ENCODE measurements at regions not wholly inside any gene's neighbourhood (a gene's known extent, or its start where the extent isn't known, plus 50 kb on each side); places are given as distances from the start of the nearest gene placed in this dataset.
"Not testable (repeated sequence)": the region's sequence is repeated elsewhere in the genome, so short reads cannot be mapped to it uniquely, and the experiment has no call there.

DNA sequence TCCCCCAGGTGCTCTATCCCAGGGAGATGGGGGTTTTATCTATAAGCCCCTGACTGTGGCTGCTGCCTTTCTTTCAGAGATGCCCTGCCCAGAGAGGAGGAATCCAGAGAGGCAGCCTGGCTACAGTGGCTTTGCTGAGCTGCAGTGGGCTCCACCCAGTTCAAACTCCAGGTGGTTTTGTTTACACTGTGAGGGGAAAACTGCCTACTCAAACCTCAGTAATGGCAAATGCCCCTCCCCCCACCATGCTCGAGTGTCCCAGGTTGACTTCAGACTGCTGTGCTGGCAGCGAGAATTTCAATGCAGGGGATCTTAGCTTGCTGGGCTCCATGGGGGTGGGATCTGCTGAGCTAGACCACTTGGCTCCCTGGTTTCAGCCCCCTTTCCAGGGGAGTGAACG, 419.6 kb upstream of the CASK start:
- DNase-seq (ENCODE audit: low spot score in 2 of 2); FAIRE-seq: not testable (repeated sequence)
